Keratinocyte (primary cell): ENCODE measurements at regions not wholly inside any gene's neighbourhood (a gene's known extent, or its start where the extent isn't known, plus 50 kb on each side); places are given as distances from the start of the nearest gene placed in this dataset.

Source experiments
- DNase-seq: peaks from one replicate; pipeline ENCODE4 v3.0.0-alpha.2; 2011; ENCODE audit warnings: low read depth, missing footprints, low spot score
- FAIRE-seq: peaks from 2 replicates; lab custom pipeline; 2011; peaks lifted over from hg19 to GRCh38; lab: Jason Lieb, UNC
- H2AFZ ChIP-seq: 2 replicates; pipeline ENCODE4 v1.6.0; 2012; ENCODE audit warnings: low read length, control low read depth, inconsistent platforms; ENCODE audit not compliant: control insufficient read depth
- H3K27ac ChIP-seq: 2 replicates; pipeline ENCODE4 v1.5.1; 2011; ENCODE audit warnings: low read length; ENCODE audit not compliant: control insufficient read depth, insufficient read depth
- H3K27me3 ChIP-seq: 3 replicates; pipeline ENCODE4 v1.6.0; 2011; ENCODE audit warnings: low read length; ENCODE audit not compliant: control insufficient read depth, insufficient read depth; ENCODE audit errors: extremely low read depth
- H3K36me3 ChIP-seq, 2 experiments: 2 replicates in 1 of 2; 3 replicates in 1 of 2; pipeline ENCODE4 v1.5.1; 2011; ENCODE audit warnings: low read length in 2 of 2, mild to moderate bottlenecking in 1 of 2; ENCODE audit not compliant: control insufficient read depth in 2 of 2, insufficient read depth in 2 of 2; ENCODE audit errors: extremely low read depth in 1 of 2
- H3K4me1 ChIP-seq: 3 replicates; pipeline ENCODE4 v1.5.1; 2011; ENCODE audit warnings: low read length; ENCODE audit not compliant: control insufficient read depth, insufficient read depth; ENCODE audit errors: extremely low read depth
- H3K4me2 ChIP-seq: 3 replicates; pipeline ENCODE4 v1.6.0; 2011; ENCODE audit warnings: low read depth, low read length; ENCODE audit not compliant: control insufficient read depth, insufficient read depth; ENCODE audit errors: extremely low read depth
- H3K4me3 ChIP-seq, 3 experiments: fragments of 200-600 bp in 1 of 3; sonication (generic) in 1 of 3; 2 replicates in 2 of 3; 3 replicates in 1 of 3; pipeline ENCODE4 v1.5.1; 2011 to 2016; ENCODE audit warnings: low read length in 3 of 3, mild to moderate bottlenecking in 3 of 3, control low read depth in 2 of 3, inconsistent platforms in 1 of 3, low read depth in 1 of 3, mixed read lengths in 1 of 3, mixed run types in 1 of 3, moderate library complexity in 1 of 3; ENCODE audit not compliant: control insufficient read depth in 2 of 3, insufficient read depth in 2 of 3; ENCODE audit errors: extremely low read depth in 1 of 3
- H3K79me2 ChIP-seq: 2 replicates; pipeline ENCODE4 v1.6.0; 2012; ENCODE audit warnings: low read length; ENCODE audit not compliant: control insufficient read depth, insufficient read depth
- H3K9ac ChIP-seq: 3 replicates; pipeline ENCODE4 v1.6.0; 2011; ENCODE audit warnings: low read length; ENCODE audit not compliant: control insufficient read depth, insufficient read depth; ENCODE audit errors: extremely low read depth
- H3K9me1 ChIP-seq: 3 replicates; pipeline ENCODE4 v1.6.0; 2011; ENCODE audit warnings: low read length; ENCODE audit not compliant: control insufficient read depth, insufficient read depth; ENCODE audit errors: extremely low read depth
- H3K9me3 ChIP-seq: 2 replicates; pipeline ENCODE4 v1.5.1; 2012; ENCODE audit warnings: low read depth, low read length; ENCODE audit not compliant: control insufficient read depth
- H4K20me1 ChIP-seq: 3 replicates; pipeline ENCODE4 v1.6.0; 2011; ENCODE audit warnings: low read length; ENCODE audit not compliant: control insufficient read depth, insufficient read depth; ENCODE audit errors: extremely low read depth
- CTCF ChIP-seq, 3 experiments: IDR thresholded peaks in 1 of 3; conservative IDR thresholded peaks in 1 of 3; optimal IDR thresholded peaks in 1 of 3; 2 replicates in 2 of 3; 3 replicates in 1 of 3; pipeline versions ENCODE3 to v1.5.1; 2011; ENCODE audit warnings: low read length in 3 of 3, mild to moderate bottlenecking in 3 of 3, moderate library complexity in 2 of 3, control low read depth in 1 of 3, inconsistent platforms in 1 of 3; ENCODE audit not compliant: insufficient read depth in 2 of 3; ENCODE audit errors: extremely low read depth in 1 of 3
- EZH2 ChIP-seq: IDR thresholded peaks from one replicate; pipeline ENCODE4 v1.6.1; 2012; ENCODE audit warnings: inconsistent platforms, mild to moderate bottlenecking, low read length, moderate library complexity
- dilution Hi-C: fragments of 300-500 bp; cut with MboI; formaldehyde crosslinking; loops from one replicate; pipeline ENCODE4 v1.7.0; 2020; ENCODE audit warnings: low sequenced_read_pairs; ENCODE audit not compliant: extremely low pct_ligation_motif_present

- no peaks in the 10 kb centered on the region for H3K9me1 ChIP-seq
- no peak overlapping the region for H3K4me2 ChIP-seq
- H3K9ac ChIP-seq: no peak overlapping the region
- DNase-seq (no peak), FAIRE-seq (no peak)
- no peak for TF ChIP-seq CTCF (optimal IDR thresholded peaks at IDR 0.05 in 1 of 3, IDR thresholded peaks at IDR 0.05 in 1 of 3, conservative IDR thresholded peaks at IDR 0.05 in 1 of 3; ENCODE audit: extremely low read depth in 1 of 3, insufficient read depth in 2 of 3, low read length in 3 of 3)
- TF ChIP-seq EZH2: no peak
- H3K9me3 ChIP-seq: no peaks in the 10 kb centered on the region
- H3K4me3 ChIP-seq: no peak overlapping the region
- peaks cover 46% of the 10 kb centered on the region for H3K79me2 ChIP-seq
- no peaks in the 10 kb centered on the region for H3K27me3 ChIP-seq
- H3K36me3 ChIP-seq: peaks cover 0 to 4% of the 10 kb centered on the region in 2 experiments
- no peak overlapping the region for H3K27ac ChIP-seq
- no peaks in the 10 kb centered on the region for H4K20me1 ChIP-seq
- H3K4me1 ChIP-seq: peaks cover 22% of the 10 kb centered on the region
- dilution Hi-C loops: no loop called here
- H2AFZ ChIP-seq: no peak overlapping the region
These were observed 480.5 kb downstream of the PCNX1 start for GRCh38 chr14:71387753-71388152.

GRCh38 chr14:71388336-71388735, 481.1 kb downstream of the PCNX1 start:
- dilution Hi-C loops: no loop called here
- H3K27me3 ChIP-seq: no peaks in the 10 kb centered on the region
- peaks cover 0 to 4% of the 10 kb centered on the region in 2 experiments for H3K36me3 ChIP-seq
- DNase-seq (no peak), FAIRE-seq (no peak)
- H3K4me1 ChIP-seq: peaks cover 22% of the 10 kb centered on the region
- no peak overlapping the region for H2AFZ ChIP-seq
- H3K27ac ChIP-seq: no peak overlapping the region
- peaks cover 42% of the 10 kb centered on the region for H3K79me2 ChIP-seq
- no peaks in the 10 kb centered on the region for H3K9me1 ChIP-seq
- H3K4me2 ChIP-seq: no peak overlapping the region
- no peak overlapping the region for H3K9ac ChIP-seq
- H3K4me3 ChIP-seq: no peak overlapping the region
- H3K9me3 ChIP-seq: no peaks in the 10 kb centered on the region
- TF ChIP-seq CTCF (optimal IDR thresholded peaks at IDR 0.05 in 1 of 3, IDR thresholded peaks at IDR 0.05 in 1 of 3, conservative IDR thresholded peaks at IDR 0.05 in 1 of 3; ENCODE audit: extremely low read depth in 1 of 3, insufficient read depth in 2 of 3, low read length in 3 of 3): no peak
- no peak for TF ChIP-seq EZH2
- no peaks in the 10 kb centered on the region for H4K20me1 ChIP-seq
